ENCODE measurements at regions not wholly inside any gene's neighbourhood (a gene's known extent, or its start where the extent isn't known, plus 50 kb on each side); places are given as distances from the start of the nearest gene placed in this dataset.
A peak's percentile ranks its signal among the peaks of the same experiment; 100 is the strongest.
"Not testable (repeated sequence)": the region's sequence is repeated elsewhere in the genome, so short reads cannot be mapped to it uniquely, and the experiment has no call there.

DNA sequence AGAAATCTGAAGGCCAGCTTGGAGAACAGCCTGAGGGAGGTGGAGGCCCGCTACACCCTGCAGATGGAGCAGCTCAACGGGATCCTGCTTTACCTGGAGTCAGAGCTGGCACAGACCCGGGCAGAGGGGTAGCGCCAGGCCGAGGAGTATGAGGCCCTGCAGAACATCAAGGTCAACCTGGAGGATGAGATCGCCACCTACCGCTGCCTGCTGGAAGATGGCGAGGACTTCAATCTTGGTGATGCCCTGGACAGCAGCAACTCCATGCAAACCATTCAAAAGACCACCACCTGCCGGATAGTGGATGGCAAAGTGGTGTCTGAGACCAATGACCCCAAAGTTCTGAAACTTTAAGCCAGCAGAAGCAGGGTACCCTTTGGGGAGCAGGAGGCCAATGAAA is 318.4 kb downstream of the ZFHX3 start:
- not testable (repeated sequence) for DNase-seq

DNA sequence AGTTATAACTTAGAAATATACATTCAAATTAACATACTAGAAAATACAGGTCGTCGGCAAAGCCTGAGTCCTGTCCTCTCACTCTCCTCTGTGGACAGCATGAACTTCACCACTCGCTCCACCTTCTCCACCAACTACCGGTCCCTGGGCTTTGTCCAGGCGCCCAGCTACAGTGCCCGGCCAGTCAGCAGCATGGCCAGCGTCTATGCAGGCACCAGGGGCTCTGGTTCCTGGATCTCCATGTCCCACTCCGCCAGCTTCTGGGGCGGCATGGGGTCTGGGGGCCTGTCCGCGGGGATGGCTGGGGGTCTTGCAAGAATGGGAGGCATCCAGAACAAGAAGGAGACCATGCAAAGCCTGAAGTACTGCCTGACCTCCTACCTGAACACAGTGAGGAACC is 319.4 kb downstream of the ZFHX3 start:
- DNase-seq, result no peak

DNA sequence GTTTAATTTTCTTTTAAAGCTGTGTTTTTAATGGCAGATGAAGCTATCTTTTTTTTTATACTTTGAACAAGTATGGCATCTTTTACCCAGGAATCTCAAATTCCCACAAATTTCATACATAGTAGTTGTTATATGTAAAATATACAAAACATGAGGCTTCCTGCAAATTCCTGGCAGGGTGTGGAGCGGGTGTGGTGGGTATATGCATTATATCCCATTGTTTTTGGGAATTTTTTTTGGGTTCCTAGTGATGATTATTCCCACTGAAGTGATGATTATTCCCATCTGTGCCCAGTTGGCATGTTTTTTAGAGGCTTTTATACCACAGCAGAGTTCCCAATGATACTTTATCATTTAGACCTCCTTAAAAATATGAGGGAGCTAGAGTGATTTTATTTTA is 320.4 kb downstream of the ZFHX3 start:
- no peak for DNase-seq

DNA sequence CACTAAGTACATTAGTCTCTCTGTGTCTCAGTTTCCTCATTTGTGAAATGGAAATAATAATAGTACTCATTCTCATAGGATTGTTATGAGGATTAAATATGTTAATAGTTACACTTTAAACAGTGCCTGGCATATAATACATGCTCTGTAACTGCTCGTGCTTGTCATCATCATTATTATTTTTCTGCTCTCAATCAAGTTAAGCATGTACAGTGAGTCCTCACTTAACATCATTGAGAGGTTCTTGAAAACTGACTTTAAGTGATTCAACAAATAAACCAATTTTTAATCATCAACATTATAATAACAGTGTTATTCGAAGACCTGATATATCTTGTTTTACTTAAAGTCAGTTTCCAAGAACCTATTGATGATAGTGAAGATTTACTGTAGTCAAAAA is 322.3 kb downstream of the ZFHX3 start:
- DNase-seq, result no peak

DNA sequence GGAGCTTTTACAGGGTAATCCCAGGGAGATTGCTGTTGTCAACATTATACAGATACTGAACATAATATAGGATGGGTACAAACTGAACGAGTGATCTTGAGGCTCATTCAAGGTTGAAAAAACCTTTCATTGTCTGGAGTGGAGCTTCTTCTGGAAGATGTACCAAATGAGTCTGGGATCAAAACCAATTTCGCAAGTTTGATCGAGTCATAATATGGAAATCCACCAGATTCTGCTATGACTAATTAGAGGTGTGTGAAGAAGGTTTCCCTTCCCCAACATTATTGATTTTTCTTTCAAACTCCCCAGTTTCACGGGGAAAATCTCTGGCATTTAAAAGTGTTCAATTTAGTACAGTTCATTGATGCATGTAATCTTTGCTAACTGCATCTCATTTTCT is 324.1 kb downstream of the ZFHX3 start:
- no peak for DNase-seq

DNA sequence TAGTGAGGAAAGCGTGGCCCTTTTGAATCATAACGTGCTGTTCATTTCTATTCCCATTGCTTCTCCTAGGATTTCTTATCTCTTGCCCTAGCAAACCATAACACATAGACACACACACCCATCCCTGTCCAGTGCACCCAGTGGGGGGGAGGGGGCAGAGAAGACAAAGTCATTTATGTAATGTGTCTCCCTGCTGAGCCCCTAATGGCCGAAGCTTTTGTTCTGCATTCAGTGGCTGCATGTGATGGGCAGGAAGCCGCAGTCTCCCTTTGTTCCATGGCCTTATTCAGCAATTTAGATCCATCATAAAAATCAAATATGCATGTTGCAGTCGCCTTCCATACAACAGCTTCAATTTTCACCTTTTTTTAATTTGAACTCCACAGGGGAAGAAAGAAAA is 325.4 kb downstream of the ZFHX3 start:
- DNase-seq, result no peak

DNA sequence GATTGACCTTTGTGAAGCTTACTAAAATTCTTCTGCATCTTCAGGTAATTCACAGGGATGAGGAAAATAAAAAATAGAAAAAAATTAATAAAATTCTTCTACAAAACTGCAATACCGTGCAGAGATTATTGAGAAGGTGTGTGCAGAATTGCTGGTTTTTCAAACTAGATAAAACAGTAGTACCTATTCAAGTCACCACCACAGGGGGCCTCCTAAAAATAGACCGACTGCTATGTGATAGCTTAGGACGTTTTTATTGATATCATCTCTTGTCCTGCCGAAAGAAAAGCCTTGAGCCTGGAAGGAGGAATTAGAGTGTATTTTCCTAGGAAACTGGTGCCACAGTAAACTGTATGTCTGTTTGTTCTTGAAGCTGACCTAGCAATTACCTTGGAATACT is 325.9 kb downstream of the ZFHX3 start:
- DNase-seq, result no peak

DNA sequence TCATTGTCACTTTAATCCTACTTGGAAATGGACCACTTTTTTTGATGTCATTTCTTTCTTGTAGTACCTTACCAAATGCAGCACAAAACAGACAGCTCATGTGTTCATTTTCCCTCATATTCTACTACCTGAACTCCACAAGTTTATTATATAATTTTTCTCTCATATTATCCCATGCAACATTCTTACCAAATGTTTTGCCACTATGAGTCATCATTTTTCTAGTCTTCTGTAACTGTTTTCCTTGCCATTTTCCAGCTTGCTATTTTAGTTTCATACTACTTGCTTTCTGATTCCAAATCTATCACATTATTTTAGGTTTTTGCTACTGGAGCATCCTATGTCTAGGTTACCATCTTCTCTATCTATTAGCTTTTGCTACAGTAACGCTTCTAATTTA is 332.7 kb downstream of the ZFHX3 start:
- DNase-seq, result no peak

DNA sequence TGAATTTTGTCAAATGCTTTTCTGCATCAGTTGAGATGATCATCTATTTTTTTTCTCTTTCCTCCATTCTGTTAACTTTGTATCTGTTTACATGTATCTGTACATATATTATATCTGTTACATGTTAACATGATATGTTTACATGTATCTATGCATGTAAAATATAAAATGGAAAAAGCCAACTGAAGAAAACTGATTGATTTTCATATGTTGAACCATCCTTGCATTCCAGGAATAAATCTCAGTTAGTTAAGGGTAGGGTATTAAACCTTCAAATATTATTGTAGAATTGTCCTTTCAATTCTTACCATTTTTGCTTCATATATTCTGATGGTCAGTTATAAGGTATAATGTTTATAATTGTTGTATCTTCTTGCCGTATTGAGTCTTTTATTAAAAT is 336.1 kb downstream of the ZFHX3 start:
- no peak for DNase-seq

DNA sequence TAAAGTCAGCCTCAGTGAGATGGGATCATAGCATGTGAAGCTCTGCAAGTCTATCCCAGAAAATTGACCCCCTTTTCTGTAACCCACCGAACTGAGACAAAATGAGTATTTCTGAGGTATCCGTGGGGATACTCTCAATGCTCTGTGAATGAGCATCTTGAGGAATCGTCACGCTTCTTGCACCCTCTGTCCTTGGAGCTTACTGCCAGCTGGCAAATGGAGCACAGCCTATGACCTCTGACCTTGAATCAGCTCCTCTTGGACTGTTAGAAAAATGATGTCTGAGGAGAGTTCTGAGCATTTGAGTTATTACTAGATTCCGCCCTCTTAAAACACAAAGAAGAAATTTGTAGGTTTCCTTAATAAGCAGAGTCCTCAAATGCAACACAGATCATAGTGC is 342.1 kb downstream of the ZFHX3 start:
- DNase-seq, result no peak

DNA sequence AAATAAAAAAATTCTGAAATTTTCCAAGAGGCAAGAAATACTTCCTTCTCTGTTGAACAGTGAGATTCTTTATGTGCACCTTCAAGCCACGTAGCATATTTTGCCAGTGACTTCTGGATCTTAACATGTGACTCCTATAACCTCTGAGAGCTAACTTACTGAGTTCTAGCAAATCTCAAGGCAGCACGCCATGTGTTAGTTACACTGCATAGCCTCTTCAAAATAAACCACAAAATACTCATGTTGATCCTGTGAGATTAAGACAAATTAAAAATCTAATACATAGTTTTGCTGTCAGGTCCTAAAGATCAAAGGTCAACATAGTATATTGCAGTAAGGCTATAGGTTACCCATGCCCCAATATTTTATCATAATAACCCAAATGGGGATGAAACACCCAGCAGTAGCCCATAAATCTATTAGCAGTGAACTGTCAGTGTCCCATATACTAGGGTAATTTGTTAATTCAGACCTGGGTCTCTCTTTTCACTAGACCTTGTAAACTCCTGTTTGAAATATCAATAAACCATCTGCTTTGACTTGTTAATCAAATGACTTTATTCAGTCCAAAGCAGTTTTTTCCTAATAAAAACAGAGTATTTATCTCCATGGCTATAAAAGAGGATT is 343.1 kb downstream of the ZFHX3 start:
- DNase-seq, result no peak

DNA sequence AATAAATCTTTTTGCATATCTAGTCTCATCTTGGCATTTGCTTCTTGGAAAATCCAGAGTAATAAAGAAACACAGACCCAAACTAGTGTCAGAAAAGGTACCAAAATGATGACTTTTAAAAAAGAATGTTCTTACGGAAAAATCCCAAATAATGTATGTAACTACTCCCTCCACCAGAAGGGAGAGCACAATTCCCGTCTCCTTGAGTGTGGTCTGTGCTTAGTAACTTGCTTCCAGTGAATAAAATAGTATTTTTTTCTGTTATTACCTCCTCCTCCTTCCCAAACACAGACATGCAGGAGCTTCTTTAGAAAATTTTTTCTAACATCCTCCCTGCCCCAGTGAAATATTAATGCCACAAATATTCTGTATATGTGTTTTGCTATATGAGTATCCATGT is 358.1 kb downstream of the ZFHX3 start:
- DNase-seq, result no peak

DNA sequence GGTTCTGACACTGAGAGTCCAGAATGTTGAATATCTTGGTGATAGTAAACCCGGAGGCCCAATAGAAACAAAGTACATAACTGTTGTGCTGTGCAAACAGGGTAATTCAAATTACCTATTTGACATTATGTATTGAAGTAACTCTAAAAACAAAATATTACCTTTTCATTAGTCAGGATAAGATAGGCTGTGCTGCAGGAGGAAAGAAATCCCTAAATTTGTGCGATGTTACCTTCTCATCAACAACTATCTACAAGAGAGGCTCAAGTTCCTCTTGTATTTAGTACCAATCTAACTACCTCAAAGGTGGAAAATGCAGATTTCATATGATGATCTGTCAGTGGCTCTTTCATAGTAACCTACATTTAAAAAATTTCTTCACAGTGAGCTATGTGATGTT is 367.2 kb downstream of the ZFHX3 start:
- no peak for DNase-seq

DNA sequence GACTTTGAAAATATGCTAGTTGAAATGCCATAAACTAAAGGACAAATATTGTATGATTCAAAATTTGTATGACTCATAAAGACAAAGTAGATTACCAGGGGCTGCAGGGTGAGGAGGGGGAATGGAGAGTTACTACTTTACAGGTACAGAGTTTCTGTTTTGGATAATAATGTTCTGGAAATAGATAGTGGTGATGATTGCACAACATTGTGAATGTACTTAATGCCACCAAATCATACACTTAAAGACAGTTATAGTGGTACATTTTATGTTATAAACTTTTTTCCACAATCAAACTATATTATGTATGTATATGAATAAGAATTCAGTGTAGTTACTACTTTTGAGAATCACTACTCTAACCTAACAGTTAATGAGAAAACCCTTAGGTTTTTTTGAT is 368.1 kb downstream of the ZFHX3 start:
- DNase-seq, result no peak

DNA sequence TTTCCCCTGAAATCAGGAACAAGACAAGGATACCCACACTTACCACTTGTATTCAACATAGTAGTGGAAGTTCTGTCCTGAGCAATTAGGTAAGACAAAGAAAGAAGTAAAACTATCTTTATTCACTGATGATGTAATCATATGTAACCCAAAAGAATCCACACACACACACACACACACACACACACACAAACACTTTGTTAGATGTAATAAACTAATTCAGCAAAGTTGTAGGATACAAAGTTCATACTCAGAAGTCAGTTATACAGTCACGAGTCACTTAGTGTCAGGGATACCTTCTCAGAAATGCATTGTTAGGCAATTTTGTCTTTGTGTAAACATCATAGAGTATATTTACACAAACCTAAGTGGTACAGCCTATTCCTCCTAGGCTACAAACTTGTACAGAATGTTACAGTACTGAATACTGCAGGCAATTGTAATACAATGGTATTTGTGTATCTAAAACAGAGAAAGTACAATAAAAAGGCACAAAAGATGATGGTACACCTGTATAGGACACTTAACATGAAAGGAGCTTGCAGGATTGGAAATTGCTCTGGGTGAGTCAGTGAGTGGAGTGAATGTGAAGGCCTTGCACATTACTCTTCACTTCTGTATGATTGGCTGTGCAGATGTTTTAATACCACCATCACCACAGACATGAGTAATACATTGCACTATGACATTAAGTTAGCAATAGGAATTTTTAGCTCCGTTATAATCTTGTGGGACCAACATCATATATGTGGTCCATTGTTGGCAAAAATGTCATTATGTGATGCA is 370.1 kb downstream of the ZFHX3 start:
- DNase-seq, result no peak

DNA sequence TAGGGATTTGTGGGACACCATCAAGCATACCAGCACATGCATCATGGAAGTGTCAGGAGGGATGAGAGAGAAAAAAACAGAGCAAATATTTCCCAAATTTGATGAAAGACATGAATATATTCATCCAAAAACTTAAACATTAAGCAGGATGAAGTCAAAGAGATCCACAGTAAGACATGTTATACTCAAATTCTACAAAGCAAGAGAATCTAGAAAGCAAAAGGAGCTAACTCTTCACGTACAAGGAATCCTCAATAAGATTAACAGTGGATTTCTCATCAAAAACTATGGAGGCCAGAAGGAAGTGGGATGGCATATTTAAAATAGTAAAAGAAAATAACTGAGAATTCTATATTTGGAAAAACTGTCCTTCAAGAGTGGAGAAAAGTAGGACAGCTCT is 374.8 kb downstream of the ZFHX3 start:
- no peak for DNase-seq

DNA sequence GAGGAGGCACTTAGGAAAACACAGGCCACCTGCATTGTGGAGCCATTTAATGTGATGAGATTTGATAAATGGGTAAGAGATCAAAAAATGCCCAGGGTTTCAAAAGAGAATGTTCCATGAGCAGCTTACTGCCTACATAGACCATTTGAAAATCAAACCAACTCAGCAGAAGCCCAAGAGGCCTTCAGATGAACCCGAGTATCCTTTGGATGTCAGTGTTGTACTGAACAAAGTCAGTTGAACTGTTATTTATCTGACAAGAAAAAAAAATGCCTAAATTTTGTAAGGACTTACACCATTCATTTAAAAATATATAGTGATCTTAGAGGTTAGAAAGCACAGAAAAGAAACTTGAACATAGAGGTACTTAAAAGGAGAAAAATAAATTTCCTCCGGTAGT is 381.7 kb downstream of the ZFHX3 start:
- DNase-seq, result peak; percentile 17

DNA sequence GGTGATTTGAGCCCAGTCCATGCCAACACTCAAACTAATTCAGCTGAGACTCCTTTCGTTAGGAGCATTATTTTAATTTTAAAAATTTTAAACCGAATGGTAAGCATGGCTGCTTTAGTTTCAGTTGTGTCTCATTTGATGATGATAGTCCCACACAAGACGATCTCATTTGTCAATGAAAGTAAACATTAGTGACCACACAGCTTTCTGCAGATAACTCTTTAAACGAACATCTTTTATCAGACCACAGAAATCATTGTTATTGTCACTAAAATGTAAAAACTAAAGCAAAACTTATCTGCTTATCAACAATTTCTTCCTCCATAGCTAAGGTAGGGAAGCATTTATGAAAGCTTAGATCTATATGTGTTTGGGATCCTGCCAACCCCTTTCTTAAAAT is 382.2 kb downstream of the ZFHX3 start:
- no peak for DNase-seq

DNA sequence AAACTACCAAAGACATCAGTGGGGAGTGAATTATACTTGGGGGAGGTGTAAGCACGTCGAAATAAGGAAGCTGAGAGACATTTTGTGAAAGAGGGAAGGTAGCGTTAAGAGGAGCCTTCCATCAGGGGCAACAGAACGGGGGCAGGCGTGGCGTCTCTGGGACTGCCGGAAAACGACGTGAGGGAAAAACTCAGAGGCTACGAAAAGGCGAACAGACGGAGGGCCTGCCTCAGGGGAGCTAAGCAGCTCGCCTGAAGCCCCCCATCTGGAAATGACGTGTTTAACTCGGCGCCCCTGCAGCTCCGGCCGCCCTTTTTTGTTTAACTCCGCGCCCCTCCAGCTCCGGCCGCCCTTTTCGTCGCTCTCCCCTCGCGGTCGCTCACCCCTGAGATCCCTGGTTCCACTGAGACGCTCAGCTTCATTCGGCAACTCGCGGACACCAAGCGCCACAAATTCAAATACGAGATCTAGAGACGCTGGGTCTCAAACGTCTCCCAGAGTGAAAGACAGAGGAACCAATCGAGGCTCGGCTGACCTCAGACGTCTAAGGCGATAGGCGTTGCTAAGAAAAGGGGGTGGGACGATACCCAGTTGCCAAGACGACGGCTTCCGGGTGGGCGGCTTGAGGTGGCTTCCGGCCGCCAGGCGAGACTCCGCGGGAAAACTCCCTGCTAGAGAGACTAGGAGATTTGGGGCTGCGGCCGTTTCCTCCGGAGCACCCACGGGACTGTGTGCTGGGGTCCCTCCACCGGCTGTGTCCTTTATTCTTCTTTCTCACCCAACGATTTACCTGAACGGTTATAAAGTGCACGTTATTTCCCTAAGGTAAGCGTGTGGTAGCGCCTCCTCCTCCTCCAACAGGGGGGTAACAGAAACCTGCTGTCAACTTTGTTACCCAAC is 383.2 kb downstream of the ZFHX3 start:
- DNase-seq, result peak; percentile 94

DNA sequence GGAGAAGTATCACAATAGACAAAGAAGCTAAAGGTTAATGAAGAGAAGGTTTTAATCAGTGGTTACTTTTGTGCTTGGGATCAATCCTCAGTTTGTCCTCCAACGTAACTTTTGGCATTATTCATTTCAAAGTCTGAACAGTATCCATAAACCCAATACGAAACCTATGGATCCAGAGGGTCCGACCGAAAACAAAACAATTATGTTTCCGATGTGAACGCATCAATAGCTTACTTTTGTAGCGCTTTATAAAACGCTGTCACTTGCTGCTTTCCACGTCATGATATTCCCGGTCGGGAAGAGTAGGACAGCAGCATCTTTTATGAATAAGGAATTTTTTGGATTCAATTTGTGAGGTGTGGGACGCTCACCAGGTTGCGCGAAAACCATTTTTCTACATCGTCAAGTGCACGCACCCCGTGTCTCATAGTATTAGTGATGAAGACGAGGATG is 383.8 kb downstream of the ZFHX3 start:
- DNase-seq, result no peak

DNA sequence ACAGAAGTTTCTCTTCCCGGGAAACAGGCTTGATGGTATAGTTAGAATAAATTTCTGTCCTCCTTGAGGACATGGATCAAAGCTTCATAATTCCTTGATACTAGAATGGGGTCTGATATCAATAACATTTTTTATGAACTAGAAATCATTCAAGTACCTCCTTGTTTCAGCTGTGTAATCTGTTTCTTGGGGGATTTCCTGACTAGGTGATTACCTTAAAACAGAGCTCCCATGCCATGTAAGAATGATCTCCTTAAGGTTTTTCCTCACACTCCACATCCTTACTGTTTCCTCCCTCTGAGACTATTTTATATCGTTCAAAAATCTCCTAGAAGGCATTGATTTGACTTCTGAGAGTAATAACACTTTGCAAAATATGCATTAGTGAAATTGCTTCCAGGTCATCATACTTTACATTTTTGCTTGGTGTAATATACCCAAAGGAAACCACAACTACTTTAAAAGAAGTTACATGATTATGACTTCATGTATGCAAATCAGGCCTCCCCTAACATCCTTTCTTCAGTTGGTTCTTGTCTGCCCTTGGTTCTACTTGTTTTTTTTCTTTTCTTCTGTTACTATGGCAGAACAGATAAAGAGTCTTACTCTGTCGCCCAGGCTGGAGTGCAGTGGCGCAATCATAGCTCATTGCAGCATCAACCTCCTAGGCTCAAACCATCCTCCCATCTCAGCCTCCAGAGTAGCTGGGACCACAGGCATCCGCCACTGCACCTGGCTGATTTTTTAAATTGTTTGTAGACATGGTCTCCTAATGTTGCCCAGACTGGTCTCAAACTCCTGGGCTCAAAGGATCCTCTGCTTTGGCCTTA is 388.8 kb downstream of the ZFHX3 start:
- no peak for DNase-seq

DNA sequence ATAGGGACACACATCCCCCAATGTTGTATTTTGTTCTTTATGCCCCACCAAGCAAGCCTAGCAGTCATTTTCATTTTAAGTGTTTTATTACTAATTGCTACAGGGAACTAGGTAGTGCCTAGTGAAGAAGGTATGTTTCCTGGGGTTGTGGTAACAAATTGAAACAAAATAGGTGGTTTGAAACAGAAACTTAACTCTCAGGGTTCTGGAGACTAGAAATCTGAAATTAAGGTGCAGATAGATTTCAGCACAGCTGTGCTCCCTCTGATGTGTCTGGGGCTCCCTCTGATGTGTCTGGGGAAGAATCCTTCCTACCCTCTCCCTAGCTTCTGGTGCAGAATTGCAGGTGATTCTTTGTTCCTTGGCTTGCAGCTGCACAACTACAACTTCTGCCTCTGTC is 390.1 kb downstream of the ZFHX3 start:
- DNase-seq, result no peak

DNA sequence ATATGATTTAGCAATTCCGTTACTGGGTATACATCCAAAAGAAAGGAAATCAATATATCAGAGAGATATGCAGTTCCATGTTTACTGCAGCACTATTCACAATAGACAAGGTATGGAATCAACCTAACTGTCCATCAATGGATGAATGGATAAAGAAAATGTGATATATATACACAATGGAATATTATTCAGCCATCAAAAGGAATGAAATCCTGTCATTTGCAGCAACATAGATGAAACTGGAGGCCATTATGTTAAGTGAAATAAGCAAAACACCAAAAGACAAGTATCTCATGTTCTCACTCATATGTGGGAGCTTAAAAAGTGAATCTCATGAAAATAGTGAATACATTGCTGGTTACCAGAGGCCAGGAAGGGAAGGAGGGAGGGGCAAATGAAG is 390.8 kb downstream of the ZFHX3 start:
- no peak for DNase-seq

All from GF-D8 (cell line).